Endothelial cell of umbilical vein (primary cell): ENCODE measurements at regions not wholly inside any gene's neighbourhood (a gene's known extent, or its start where the extent isn't known, plus 50 kb on each side); places are given as distances from the start of the nearest gene placed in this dataset.

Experiments used
- BruUV-seq: library from RNA; stranded (reverse); fragments of 400-500 nt; replicated peaks from 2 replicates; lab custom pipeline; 2021; lab: Mats Ljungman, UMichigan
- CTCF ChIA-PET: fragments of 300-600, 350-600 bp; sonication (Branson Sonifier 250); formaldehyde crosslinking; loops from one replicate; lab custom pipeline; 2021; ENCODE audit warnings: antibody characterized with exemption, inconsistent platforms; lab: Charles Lee
- POLR2A ChIA-PET: fragments of 300-600, 350-600 bp; sonication (Branson Sonifier 250); formaldehyde crosslinking; loops from one replicate; lab custom pipeline; 2021; ENCODE audit warnings: antibody characterized with exemption, inconsistent platforms; lab: Charles Lee
- DNase-seq: peaks from one replicate; pipeline ENCODE4 v3.0.0-alpha.2; 2011; ENCODE audit warnings: low read depth, low spot score
- FAIRE-seq: peaks from 2 replicates; lab custom pipeline; 2011; peaks lifted over from hg19 to GRCh38; lab: Jason Lieb, UNC
- H2AFZ ChIP-seq: 2 replicates; pipeline ENCODE4 v1.6.0; 2012; ENCODE audit warnings: low read depth, low read length, control low read depth, inconsistent platforms
- H3K27ac ChIP-seq: 2 replicates; pipeline ENCODE4 v1.5.1; 2011; ENCODE audit warnings: low read depth, mild to moderate bottlenecking, control low read depth, low read length, moderate library complexity; ENCODE audit not compliant: insufficient read depth
- H3K27me3 ChIP-seq, 2 experiments: 2 replicates each; pipeline versions ENCODE4 v1.6.0 to v1.6.1; 2011; ENCODE audit warnings: low read length in 2 of 2, mixed read lengths in 1 of 2; ENCODE audit not compliant: control insufficient read depth in 2 of 2, insufficient read depth in 2 of 2
- H3K36me3 ChIP-seq, 2 experiments: 2 replicates in 1 of 2; 3 replicates in 1 of 2; pipeline ENCODE4 v1.5.1; 2011; ENCODE audit warnings: low read length in 2 of 2, mild to moderate bottlenecking in 1 of 2, moderate library complexity in 1 of 2; ENCODE audit not compliant: control insufficient read depth in 2 of 2, insufficient read depth in 2 of 2; ENCODE audit errors: extremely low read depth in 1 of 2
- H3K4me1 ChIP-seq: 3 replicates; pipeline ENCODE4 v1.5.1; 2011; ENCODE audit warnings: mild to moderate bottlenecking, low read length; ENCODE audit not compliant: control insufficient read depth, insufficient read depth; ENCODE audit errors: extremely low read depth
- H3K4me2 ChIP-seq: 2 replicates; pipeline ENCODE4 v1.6.1; 2011; ENCODE audit warnings: low read length, control low read depth, mixed read lengths; ENCODE audit not compliant: insufficient read depth
- H3K4me3 ChIP-seq, 3 experiments: fragments of 200-600 bp in 1 of 3; sonication (generic), shearing (Covaris generic) in 1 of 3; replicated peaks in 1 of 3; 2 replicates each; pipeline ENCODE4 v1.5.1; 2011 to 2016; ENCODE audit warnings: control low read depth in 3 of 3, low read length in 3 of 3, mild to moderate bottlenecking in 2 of 3, inconsistent platforms in 1 of 3, low read depth in 1 of 3, moderate library complexity in 1 of 3; ENCODE audit not compliant: insufficient read depth in 1 of 3
- H3K79me2 ChIP-seq: 2 replicates; pipeline ENCODE4 v1.6.0; 2012; ENCODE audit warnings: low read length, inconsistent platforms; ENCODE audit not compliant: control insufficient read depth, insufficient read depth
- H3K9ac ChIP-seq: replicated peaks from 2 replicates; pipeline ENCODE3; 2011; ENCODE audit warnings: low read length, control low read depth; ENCODE audit not compliant: insufficient read depth; ENCODE audit errors: extremely low read depth
- H3K9me1 ChIP-seq: replicated peaks from 3 replicates; pipeline ENCODE4 v1.6.0; 2011; ENCODE audit warnings: mild to moderate bottlenecking, low read length; ENCODE audit not compliant: control insufficient read depth, insufficient read depth; ENCODE audit errors: extremely low read depth
- H3K9me3 ChIP-seq: replicated peaks from 2 replicates; pipeline ENCODE4 v1.5.1; 2012; ENCODE audit warnings: low read length, inconsistent platforms; ENCODE audit not compliant: control insufficient read depth, insufficient read depth
- H4K20me1 ChIP-seq: replicated peaks from 2 replicates; pipeline ENCODE3; 2011; ENCODE audit warnings: mild to moderate bottlenecking, low read length; ENCODE audit not compliant: control insufficient read depth, insufficient read depth; ENCODE audit errors: extremely low read depth
- CTCF ChIP-seq, 2 donors: IDR thresholded peaks; 1 replicate in 1 of 2; 2 replicates in 1 of 2; pipeline ENCODE4 v1.5.1; 2011; ENCODE audit warnings: low read length in 2 of 2, mild to moderate bottlenecking in 2 of 2, moderate library complexity in 2 of 2, control low read depth in 1 of 2, inconsistent platforms in 1 of 2, low read depth in 1 of 2; ENCODE audit not compliant: insufficient read depth in 1 of 2; ENCODE audit errors: extremely low read depth in 1 of 2
- EZH2 ChIP-seq: IDR thresholded peaks from 2 replicates; pipeline ENCODE4 v1.6.1; 2012; ENCODE audit warnings: borderline replicate concordance, low read depth, mild to moderate bottlenecking, moderate library complexity, low read length, inconsistent platforms; ENCODE audit not compliant: severe bottlenecking
- FOS ChIP-seq: IDR thresholded peaks from 2 replicates; pipeline ENCODE4 v1.6.1; 2011; ENCODE audit warnings: mild to moderate bottlenecking, low read length, moderate library complexity, borderline replicate concordance; ENCODE audit not compliant: insufficient read depth
- GATA2 ChIP-seq: IDR thresholded peaks from 2 replicates; pipeline ENCODE4 v1.7.0; 2011; ENCODE audit warnings: low read depth, mild to moderate bottlenecking, moderate library complexity, mixed read lengths, low read length; ENCODE audit not compliant: insufficient read length, insufficient read depth
- JUN ChIP-seq: IDR thresholded peaks from 2 replicates; pipeline ENCODE4 v1.6.1; 2011; ENCODE audit warnings: borderline replicate concordance, low read depth; ENCODE audit not compliant: insufficient read length, insufficient read depth
- MYC ChIP-seq: IDR thresholded peaks from one replicate; pipeline ENCODE4 v1.6.1; 2011; ENCODE audit warnings: mild to moderate bottlenecking, low read depth, low read length
- POLR2A ChIP-seq: IDR thresholded peaks from 2 replicates; pipeline ENCODE4 v1.6.1; 2012; ENCODE audit warnings: low read depth, mild to moderate bottlenecking, control low read depth, low read length
- POLR2AphosphoS5 ChIP-seq: IDR thresholded peaks from 2 replicates; pipeline ENCODE4 v1.6.1; 2012; ENCODE audit warnings: low read depth, mild to moderate bottlenecking, control low read depth, low read length, moderate library complexity; ENCODE audit not compliant: insufficient read depth
- dilution Hi-C: fragments of 300-500 bp; cut with MboI; formaldehyde crosslinking; loops from one replicate; pipeline ENCODE4 v1.15.0; 2019; ENCODE audit warnings: low sequenced_read_pairs; ENCODE audit not compliant: extremely low pct_ligation_motif_present
- intact Hi-C: fragments of 100-400 bp; cut with micrococcal nuclease; formaldehyde crosslinking; loops from one replicate; pipeline ENCODE4 v1.10.0; 2022
- TF ChIP-seq, protein P1 (sequence below): IDR thresholded peaks from 2 replicates; pipeline ENCODE4 v1.6.1; 2011; ENCODE audit not compliant: insufficient read depth, insufficient read length

GRCh38 chr1:187883356-187883755 is 1054.6 kb downstream of the PLA2G4A start:
- Histone ChIP-seq H3K27me3 (no peaks in the 10 kb centered on the region), H2AFZ (no peak overlapping the region), H3K9me3 (no peaks in the 10 kb centered on the region), H4K20me1 (no peaks in the 10 kb centered on the region), H3K79me2 (no peaks in the 10 kb centered on the region), H3K36me3 (no peaks in the 10 kb centered on the region), H3K9me1 (no peaks in the 10 kb centered on the region), H3K4me2 (no peak overlapping the region), H3K4me1 (no peaks in the 10 kb centered on the region), H3K27ac (no peak overlapping the region), H3K9ac (no peak overlapping the region), H3K4me3 (no peak overlapping the region)
- TF ChIP-seq GATA2 (no peak), POLR2AphosphoS5 (no peak), MYC (no peak), JUN (no peak), FOS (no peak), EZH2 (no peak)
- TF ChIP-seq, protein P1, sequence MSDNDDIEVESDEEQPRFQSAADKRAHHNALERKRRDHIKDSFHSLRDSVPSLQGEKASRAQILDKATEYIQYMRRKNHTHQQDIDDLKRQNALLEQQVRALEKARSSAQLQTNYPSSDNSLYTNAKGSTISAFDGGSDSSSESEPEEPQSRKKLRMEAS = no peak
- DNase-seq = no peak
- BruUV-seq = no TSS peak
- dilution Hi-C loops = no loop called here
- FAIRE-seq = no peak
- POLR2A ChIA-PET = no interaction called here
- CTCF ChIA-PET = no interaction called here
- intact Hi-C loops = no loop called here

GRCh38 chr1:187891993-187892682 is 1063.4 kb downstream of the PLA2G4A start:
- FAIRE-seq = no peak
- dilution Hi-C loops = no loop called here
- Histone ChIP-seq H3K36me3 (no peaks in the 10 kb centered on the region), H3K9ac (no peak overlapping the region), H3K4me1 (no peaks in the 10 kb centered on the region), H3K4me3 (no peak overlapping the region), H4K20me1 (no peaks in the 10 kb centered on the region), H2AFZ (no peak overlapping the region), H3K9me1 (no peaks in the 10 kb centered on the region), H3K4me2 (no peak overlapping the region), H3K79me2 (no peaks in the 10 kb centered on the region), H3K27me3 (no peaks in the 10 kb centered on the region), H3K27ac (no peak overlapping the region), H3K9me3 (no peaks in the 10 kb centered on the region)
- ChIA-PET POLR2A (no interaction called here), CTCF (no interaction called here)
- no TSS peak for BruUV-seq
- intact Hi-C loops = no loop called here
- no peak for TF ChIP-seq EZH2
- no peak for TF ChIP-seq JUN
- no peak for TF ChIP-seq CTCF (IDR thresholded peaks at IDR 0.05; ENCODE audit: extremely low read depth in 1 of 2, insufficient read depth in 1 of 2, low read depth in 1 of 2, low read length in 2 of 2)
- no peak for TF ChIP-seq POLR2A
- TF ChIP-seq FOS = no peak
- TF ChIP-seq MYC = no peak
- no peak for TF ChIP-seq GATA2
- TF ChIP-seq POLR2AphosphoS5 = no peak
- TF ChIP-seq, protein P1 = no peak
- DNase-seq = peak; percentile 58
